ENCODE measurements at regions not wholly inside any gene's neighbourhood (a gene's known extent, or its start where the extent isn't known, plus 50 kb on each side); places are given as distances from the start of the nearest gene placed in this dataset.
"Not testable (repeated sequence)": the region's sequence is repeated elsewhere in the genome, so short reads cannot be mapped to it uniquely, and the experiment has no call there.

DNA sequence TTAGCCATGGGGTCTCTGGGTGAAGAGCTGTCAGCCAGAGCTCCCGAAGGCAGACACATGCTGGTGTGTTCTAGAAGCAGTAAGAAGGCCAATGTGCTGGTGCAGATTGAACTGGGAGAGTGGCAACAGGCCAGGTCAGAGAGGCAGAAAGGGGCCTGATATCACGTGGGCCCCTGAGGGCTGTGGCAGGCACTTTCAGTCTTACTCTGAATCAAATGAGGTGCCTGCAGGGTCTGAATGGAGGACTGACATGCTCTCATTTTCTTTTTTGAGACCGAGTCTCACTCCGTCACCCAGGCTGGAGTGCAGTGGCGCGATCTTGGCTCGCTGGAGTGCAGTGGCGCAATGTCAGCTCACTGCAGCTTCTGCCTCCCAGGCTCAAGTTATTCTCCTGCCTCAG lies 293.8 kb downstream of the ABCC12 start:
- in situ Hi-C loops (cut with HindIII; ENCODE audit: low pct_unique_long_range_greater_than_20kb, low sequenced_read_pairs) = no loop called here

DNA sequence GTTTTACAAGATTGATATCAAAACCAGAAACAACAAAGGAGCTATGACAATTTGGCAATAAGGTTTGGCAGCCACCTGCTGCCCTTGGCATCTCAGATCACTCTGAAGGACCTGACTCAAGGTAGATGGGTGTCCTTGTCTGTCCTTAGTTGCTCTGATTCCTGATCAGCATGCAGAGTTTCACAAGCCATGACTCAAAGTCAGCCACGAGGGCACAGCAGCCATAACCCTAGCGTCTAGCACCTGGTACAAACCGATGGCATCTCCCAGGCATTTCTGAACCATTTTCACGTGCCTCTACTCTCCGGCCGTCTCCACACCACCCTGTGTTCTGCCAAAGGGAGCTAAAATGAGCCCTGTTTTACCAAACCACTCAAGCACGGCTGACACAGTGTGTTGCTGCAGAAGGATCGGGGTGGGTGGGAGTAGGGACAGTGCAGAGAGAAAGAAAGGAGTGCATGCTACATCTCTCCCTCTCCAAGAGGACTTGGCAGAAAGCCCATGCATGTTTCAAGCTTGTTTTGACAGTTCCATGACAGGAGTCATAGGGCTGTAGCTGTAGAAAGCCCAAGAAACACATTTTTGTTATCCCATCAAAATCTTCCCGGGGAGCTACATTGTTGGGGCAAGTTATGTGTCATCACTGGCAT lies 297.3 kb downstream of the ABCC12 start:
- in situ Hi-C loops (cut with HindIII; ENCODE audit: low pct_unique_long_range_greater_than_20kb, low sequenced_read_pairs) = no loop called here
- DNase-seq (ENCODE audit: low read depth, low spot score) = no peak

More for the DNA sequence above, 293.8 kb downstream of the ABCC12 start:
- no peak for DNase-seq (ENCODE audit: low read depth, low spot score)

GRCh38 chr16:47855431-47855830 lies 300.4 kb downstream of the ABCC12 start:
- DNase-seq (ENCODE audit: low read depth, low spot score) = no peak
- in situ Hi-C loops (cut with HindIII; ENCODE audit: low pct_unique_long_range_greater_than_20kb, low sequenced_read_pairs) = no loop called here

- no peak for DNase-seq (ENCODE audit: low read depth, low spot score)
- in situ Hi-C loops (cut with HindIII; ENCODE audit: low pct_unique_long_range_greater_than_20kb, low sequenced_read_pairs) = no loop called here
Observed at GRCh38 chr16:47854737-47855136, 301.1 kb downstream of the ABCC12 start.

DNA sequence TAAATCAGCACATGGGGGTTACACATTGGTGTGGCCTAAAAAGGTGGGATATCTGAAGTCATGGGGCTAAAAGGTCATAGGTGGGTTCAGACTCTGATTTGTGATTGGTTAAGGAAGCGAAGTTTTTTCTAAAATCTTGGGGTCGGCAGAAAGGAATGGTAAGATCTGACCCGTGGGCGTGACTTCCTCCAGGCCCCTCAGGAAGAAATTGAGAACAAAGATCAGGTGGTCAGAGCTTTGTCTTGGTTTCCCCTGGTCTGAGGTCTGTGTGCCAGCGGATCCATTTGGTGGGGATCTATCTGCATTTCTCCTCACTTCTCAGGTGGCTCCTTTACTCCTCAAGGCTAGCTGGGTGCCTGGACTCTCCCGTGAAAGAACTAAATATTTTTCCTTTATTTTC lies 302.8 kb downstream of the ABCC12 start:
- DNase-seq (ENCODE audit: low read depth, low spot score) = no peak
- in situ Hi-C loops (cut with HindIII; ENCODE audit: low pct_unique_long_range_greater_than_20kb, low sequenced_read_pairs) = no loop called here

DNA sequence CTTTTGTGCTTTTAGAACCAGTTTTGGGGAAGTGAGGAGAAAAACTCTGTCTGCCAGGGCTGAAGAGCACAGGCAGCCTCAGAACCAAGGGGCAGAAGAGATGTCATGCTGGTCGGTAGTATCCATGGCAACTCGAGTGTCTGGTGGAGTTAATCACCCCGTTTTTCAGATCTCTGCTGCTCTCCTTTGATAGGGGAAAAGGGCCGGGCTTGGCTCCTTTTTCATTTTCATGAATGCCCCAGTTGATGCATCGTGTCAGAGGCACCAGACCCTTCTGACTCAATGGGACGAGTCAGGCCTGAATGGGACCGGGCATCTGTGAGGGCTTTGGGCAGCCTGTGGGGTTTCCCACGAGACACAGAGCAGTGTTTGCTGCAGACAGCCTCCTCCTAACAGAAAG lies 304.6 kb downstream of the ABCC12 start:
- in situ Hi-C loops (cut with HindIII; ENCODE audit: low pct_unique_long_range_greater_than_20kb, low sequenced_read_pairs) = no loop called here
- DNase-seq (ENCODE audit: low read depth, low spot score) = no peak

DNA sequence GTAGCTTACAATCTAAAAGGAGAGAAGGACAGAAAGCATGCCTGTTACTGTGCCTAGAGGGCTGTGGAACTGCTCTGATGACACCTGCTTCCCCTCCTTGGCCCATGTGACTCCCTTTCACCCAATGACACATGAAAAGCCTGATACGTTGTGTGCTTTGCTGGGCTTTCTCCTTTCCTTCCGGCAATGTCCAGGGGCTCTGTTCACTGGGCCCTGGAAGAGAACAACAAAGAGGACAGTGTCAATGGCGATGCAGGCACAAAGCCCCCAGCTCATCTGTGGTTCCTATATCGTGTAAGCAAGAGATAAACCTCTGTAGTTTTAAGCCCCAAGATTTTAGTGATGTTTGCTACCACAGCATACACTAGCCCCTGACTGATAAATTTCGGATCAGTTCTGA lies 306.1 kb downstream of the ABCC12 start:
- DNase-seq (ENCODE audit: low read depth, low spot score) = peak; percentile 6
- in situ Hi-C loops (cut with HindIII; ENCODE audit: low pct_unique_long_range_greater_than_20kb, low sequenced_read_pairs) = no loop called here

- in situ Hi-C loops (cut with HindIII; ENCODE audit: low pct_unique_long_range_greater_than_20kb, low sequenced_read_pairs) = no loop called here
- DNase-seq (ENCODE audit: low read depth, low spot score) = no peak
Observed at GRCh38 chr16:47848421-47849109, 307.2 kb downstream of the ABCC12 start.

- no peak for DNase-seq (ENCODE audit: low read depth, low spot score)
- in situ Hi-C loops (cut with HindIII; ENCODE audit: low pct_unique_long_range_greater_than_20kb, low sequenced_read_pairs) = no loop called here
Observed at GRCh38 chr16:47847220-47847970, 308.4 kb downstream of the ABCC12 start.

DNA sequence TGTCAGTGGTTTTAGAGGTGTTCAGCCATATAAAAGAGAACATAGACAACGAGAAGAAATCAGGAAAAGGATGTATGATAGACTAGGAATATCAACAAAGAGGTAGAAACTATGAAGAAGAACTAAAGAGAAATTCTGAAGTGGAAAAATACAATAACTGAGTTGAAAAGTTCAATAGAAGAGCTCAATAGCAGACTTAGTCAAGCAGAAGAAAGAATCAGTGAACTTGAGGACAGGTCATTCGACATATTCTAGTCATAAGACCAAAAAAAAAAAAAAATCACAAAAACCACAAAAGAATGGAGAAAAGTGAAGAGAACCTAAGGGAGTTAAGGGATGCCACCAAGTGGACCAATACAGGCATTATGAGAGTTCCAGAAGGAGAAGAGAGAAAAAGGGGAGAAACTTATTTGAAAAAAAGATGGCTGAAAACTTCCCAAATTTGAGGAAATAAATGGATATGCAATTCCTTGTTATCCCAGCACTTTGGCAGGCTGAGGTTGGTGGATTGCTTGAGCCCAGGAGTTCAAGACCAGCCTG lies 321.2 kb downstream of the ABCC12 start:
- no peak for DNase-seq (ENCODE audit: low read depth, low spot score)
- in situ Hi-C loops (cut with HindIII; ENCODE audit: low pct_unique_long_range_greater_than_20kb, low sequenced_read_pairs) = no loop called here

GRCh38 chr16:47833771-47834170 lies 322.0 kb downstream of the ABCC12 start:
- no peak for DNase-seq (ENCODE audit: low read depth, low spot score)
- in situ Hi-C loops (cut with HindIII; ENCODE audit: low pct_unique_long_range_greater_than_20kb, low sequenced_read_pairs) = no loop called here

- in situ Hi-C loops (cut with HindIII; ENCODE audit: low pct_unique_long_range_greater_than_20kb, low sequenced_read_pairs) = no loop called here
- DNase-seq (ENCODE audit: low read depth, low spot score) = no peak
Observed at GRCh38 chr16:47829850-47830600, 325.8 kb downstream of the ABCC12 start.

DNA sequence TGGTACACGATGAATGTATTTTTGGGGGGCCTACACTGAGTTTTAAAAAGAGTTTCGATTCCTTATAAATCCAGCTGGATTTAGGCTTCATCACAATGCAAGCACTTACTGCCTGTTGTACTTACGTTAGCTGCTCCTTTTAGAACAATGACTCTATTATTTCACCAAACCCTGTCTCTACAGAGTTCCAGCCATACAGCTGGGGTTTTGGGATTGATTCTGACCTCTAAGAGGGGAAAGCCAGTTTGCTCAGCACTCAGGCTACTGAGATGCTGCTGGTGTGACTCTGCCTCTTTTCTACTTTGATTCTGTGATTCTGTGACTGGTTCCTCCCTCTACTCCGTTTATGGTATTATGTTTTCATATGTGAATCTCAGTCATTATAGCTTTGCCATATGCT lies 329.7 kb downstream of the ABCC12 start:
- in situ Hi-C loops (cut with HindIII; ENCODE audit: low pct_unique_long_range_greater_than_20kb, low sequenced_read_pairs) = no loop called here

DNA sequence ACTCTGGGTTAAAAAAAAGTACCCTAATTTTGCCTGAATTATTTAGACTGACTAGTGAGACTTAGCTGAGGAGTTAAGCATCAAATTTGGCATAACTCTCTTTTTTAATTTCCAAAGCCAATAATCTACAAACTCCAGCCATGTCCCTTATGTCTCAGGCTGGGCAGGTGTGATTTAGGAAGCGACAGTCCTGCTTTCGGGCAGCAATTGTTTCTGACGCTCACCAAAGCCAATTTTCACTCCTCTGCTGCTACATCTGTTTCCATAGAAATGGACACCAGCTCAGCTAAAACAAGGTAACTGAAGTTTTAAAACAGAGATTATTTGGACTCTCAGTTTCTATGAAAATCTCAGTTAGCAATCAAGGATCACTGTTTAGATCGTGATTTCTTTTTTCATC lies 338.7 kb downstream of the ABCC12 start:
- in situ Hi-C loops (cut with HindIII; ENCODE audit: low pct_unique_long_range_greater_than_20kb, low sequenced_read_pairs) = no loop called here
- DNase-seq (ENCODE audit: low read depth, low spot score) = no peak

More for the DNA sequence above, 329.7 kb downstream of the ABCC12 start:
- peak; percentile 83 for DNase-seq (ENCODE audit: low read depth, low spot score)

DNA sequence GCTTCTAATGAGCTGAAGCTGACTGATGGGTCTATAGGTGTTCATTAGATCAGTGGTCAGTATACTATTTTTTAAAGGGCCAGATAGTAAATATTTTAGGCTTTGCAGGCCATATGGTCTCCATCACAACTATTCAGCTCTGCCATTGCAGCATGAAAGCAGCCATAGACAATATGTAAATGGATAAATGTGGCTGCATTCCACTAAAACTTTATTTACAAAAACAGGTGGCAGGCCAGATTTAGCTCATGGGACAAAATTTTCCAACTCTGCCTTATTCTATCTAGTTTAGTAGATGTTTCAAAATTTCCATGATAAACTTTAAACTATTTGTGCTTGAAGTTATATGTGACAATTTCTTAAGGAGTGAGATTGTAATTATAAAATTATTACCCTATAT lies 339.3 kb downstream of the ABCC12 start:
- in situ Hi-C loops (cut with HindIII; ENCODE audit: low pct_unique_long_range_greater_than_20kb, low sequenced_read_pairs) = no loop called here
- no peak for DNase-seq (ENCODE audit: low read depth, low spot score)

DNA sequence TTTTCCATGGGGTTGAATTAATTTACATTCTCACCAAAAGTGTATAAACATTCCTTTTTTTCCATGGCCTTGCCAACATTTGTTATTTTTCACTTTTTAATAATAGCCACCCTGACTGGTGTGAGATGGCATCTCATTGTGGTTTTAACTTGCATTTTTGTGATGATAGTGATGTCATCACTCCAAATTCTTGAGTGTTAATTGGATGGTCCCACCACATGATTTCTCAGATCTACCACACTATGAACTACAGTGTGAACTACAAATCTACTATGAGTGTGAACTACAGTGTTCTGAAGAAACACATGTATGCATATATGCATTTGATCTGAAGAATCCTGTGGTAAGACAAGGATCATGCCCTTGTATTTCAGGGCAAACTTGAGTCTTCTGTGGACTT lies 340.1 kb downstream of the ABCC12 start:
- in situ Hi-C loops (cut with HindIII; ENCODE audit: low pct_unique_long_range_greater_than_20kb, low sequenced_read_pairs) = no loop called here
- no peak for DNase-seq (ENCODE audit: low read depth, low spot score)

GRCh38 chr16:47811758-47812157 lies 344.0 kb downstream of the ABCC12 start:
- DNase-seq (ENCODE audit: low read depth, low spot score); in situ Hi-C loops (cut with HindIII; ENCODE audit: low pct_unique_long_range_greater_than_20kb, low sequenced_read_pairs): not testable (repeated sequence)

DNA sequence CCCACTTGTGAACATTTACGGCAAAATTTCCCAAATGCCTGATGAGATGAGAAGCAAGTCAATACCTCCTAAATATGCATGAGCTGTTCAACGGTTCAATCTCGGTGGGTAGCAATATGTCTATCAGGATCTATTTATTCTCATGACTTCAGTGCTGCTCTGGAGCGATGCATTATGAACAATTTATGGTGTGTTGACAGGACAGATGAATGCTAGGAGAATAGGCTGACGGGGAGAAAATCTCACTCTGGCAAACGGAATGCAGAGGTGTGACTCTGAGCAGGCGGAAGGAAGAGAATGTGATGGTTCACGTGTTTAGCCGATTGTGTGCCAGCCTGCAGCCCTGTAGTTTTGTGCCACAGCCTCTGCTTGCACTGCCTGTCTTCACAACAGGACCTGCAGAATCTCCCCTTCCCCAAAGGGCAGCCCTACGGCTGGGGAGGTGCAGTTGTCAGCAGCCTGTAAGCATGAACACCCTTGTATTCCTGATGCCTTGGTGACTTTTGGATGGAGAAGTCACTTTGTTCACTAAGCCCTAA lies 345.2 kb downstream of the PHKB start:
- no peak for DNase-seq (ENCODE audit: low read depth, low spot score)
- in situ Hi-C loops (cut with HindIII; ENCODE audit: low pct_unique_long_range_greater_than_20kb, low sequenced_read_pairs) = no loop called here
